Body of pancreas (tissue), 4 donors: ENCODE measurements at regions not wholly inside any gene's neighbourhood (a gene's known extent, or its start where the extent isn't known, plus 50 kb on each side); places are given as distances from the start of the nearest gene placed in this dataset.
"Not testable (repeated sequence)": the region's sequence is repeated elsewhere in the genome, so short reads cannot be mapped to it uniquely, and the experiment has no call there.

ENCODE experiments used
- ATAC-seq: fragments of 150-250 bp; one replicate; pipeline ENCODE4 v1.9.1; 2016
- DNase-seq, 4 donors: peaks; one replicate each; pipeline ENCODE4 v3.0.0-alpha.2; 2019
- H3K27ac ChIP-seq, 4 donors: fragments of 200-600 bp; sonication (generic); 1 replicate in 3 of 4; 2 replicates in 1 of 4; pipeline versions ENCODE4 v1.5.1 to v1.6.1; 2016 to 2019; ENCODE audit warnings: mild to moderate bottlenecking in 1 of 4, mixed read lengths in 1 of 4, moderate library complexity in 1 of 4
- H3K27me3 ChIP-seq, 2 donors: fragments of 200-600 bp; sonication (generic); one replicate each; pipeline ENCODE4 v1.6.0; 2016; ENCODE audit warnings: mild to moderate bottlenecking in 1 of 2
- H3K36me3 ChIP-seq, 2 donors: fragments of 200-600 bp; sonication (generic); replicated peaks in 1 of 2; 2 replicates each; pipeline ENCODE4 v1.5.1; 2016; ENCODE audit warnings: low read depth in 2 of 2; ENCODE audit not compliant: insufficient read depth in 1 of 2
- H3K4me1 ChIP-seq: fragments of 200-600 bp; sonication (generic); one replicate; pipeline ENCODE4 v1.6.0; 2016
- H3K4me3 ChIP-seq, 2 donors: fragments of 200-600 bp; sonication (generic); 1 replicate in 1 of 2; 2 replicates in 1 of 2; pipeline ENCODE4 v1.5.1; 2016 to 2019
- H3K9me3 ChIP-seq, 3 donors: fragments of 200-600 bp; sonication (generic); 1 replicate in 2 of 3; 2 replicates in 1 of 3; pipeline ENCODE4 v1.5.1; 2016
- CTCF ChIP-seq, 7 experiments: fragments of 450-650 bp in 4 of 7; fragments of 200-600 bp in 3 of 7; sonication (generic) in 3 of 7; IDR thresholded peaks; one replicate each; pipeline ENCODE4 v1.5.1; 2016 to 2019; ENCODE audit warnings: antibody characterized with exemption in 7 of 7
- POLR2A ChIP-seq, 3 donors: fragments of 450-650 bp; IDR thresholded peaks; one replicate each; pipeline ENCODE4 v1.6.1; 2016; ENCODE audit warnings: antibody characterized with exemption in 3 of 3, mild to moderate bottlenecking in 2 of 3
- WGBS, 2 donors: methylation state at CpG; one replicate each; pipeline ENCODE4 v1.1.5; 2017; 5-methylcytosine and 5-hydroxymethylcytosine counted together
- intact Hi-C: fragments of 100-400 bp; cut with DNase I; formaldehyde crosslinking; loops from one replicate; pipeline ENCODE4 v1.15.1; 2023

GRCh38 chr4:54587107-54587891 lies 70.5 kb upstream of the KIT start:
- ATAC-seq (no peak), DNase-seq (no peak)
- Histone ChIP-seq H3K27ac (no peak overlapping the region), H3K9me3 (no peaks in the 10 kb centered on the region), H3K4me3 (no peak overlapping the region), H3K4me1 (no peaks in the 10 kb centered on the region), H3K36me3 (no peaks in the 10 kb centered on the region), H3K27me3 (no peaks in the 10 kb centered on the region)
- TF ChIP-seq CTCF (IDR thresholded peaks at IDR 0.05) (no peak), POLR2A (IDR thresholded peaks at IDR 0.05) (no peak)
- WGBS, 2 donors: 45 to 56% methylated on average over 2 of the region's 2 CpGs
- intact Hi-C loops: no loop called here

DNA sequence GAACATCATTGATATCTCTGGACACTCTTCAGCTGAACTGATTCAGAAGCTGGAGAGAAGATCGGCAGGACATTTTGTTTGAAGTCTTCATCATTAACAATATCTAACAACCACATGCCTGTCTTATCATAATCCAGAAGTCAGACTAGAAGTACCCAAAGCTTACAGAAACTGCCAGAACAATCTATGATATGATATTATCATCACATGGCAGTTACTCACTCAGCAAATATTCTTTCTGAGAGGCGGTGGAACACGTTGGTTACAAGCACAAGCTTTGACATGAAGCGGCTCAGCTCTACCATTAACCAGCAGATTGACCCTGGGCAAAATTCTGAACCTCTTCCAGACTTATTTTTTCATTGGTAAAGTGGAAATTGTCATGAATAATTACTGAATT lies 69.4 kb upstream of the KIT start:
- 70 to 84% methylated on average over 4 of the region's 4 CpGs for WGBS, 2 donors
- DNase-seq (no peak), ATAC-seq (no peak)

GRCh38 chr4:54589586-54589985 lies 68.2 kb upstream of the KIT start:
- Histone ChIP-seq H3K36me3 (no peaks in the 10 kb centered on the region), H3K27ac (no peak overlapping the region), H3K27me3 (no peaks in the 10 kb centered on the region), H3K4me3 (no peak overlapping the region), H3K9me3 (no peaks in the 10 kb centered on the region), H3K4me1 (no peaks in the 10 kb centered on the region)
- WGBS, 2 donors: 93 to 95% methylated on average over 2 of the region's 2 CpGs
- intact Hi-C loops: no loop called here
- no peak for TF ChIP-seq POLR2A (IDR thresholded peaks at IDR 0.05)
- no peak for TF ChIP-seq CTCF (IDR thresholded peaks at IDR 0.05)
- DNase-seq (no peak), ATAC-seq (no peak)

More for the DNA sequence above, 69.4 kb upstream of the KIT start:
- intact Hi-C loops: no loop called here
- no peaks in the 10 kb centered on the region for H3K27me3 ChIP-seq
- no peaks in the 10 kb centered on the region for H3K9me3 ChIP-seq
- H3K27ac ChIP-seq: no peak overlapping the region
- H3K36me3 ChIP-seq: no peaks in the 10 kb centered on the region
- no peaks in the 10 kb centered on the region for H3K4me1 ChIP-seq
- H3K4me3 ChIP-seq: no peak overlapping the region
- TF ChIP-seq CTCF (IDR thresholded peaks at IDR 0.05): no peak
- no peak for TF ChIP-seq POLR2A (IDR thresholded peaks at IDR 0.05)

DNA sequence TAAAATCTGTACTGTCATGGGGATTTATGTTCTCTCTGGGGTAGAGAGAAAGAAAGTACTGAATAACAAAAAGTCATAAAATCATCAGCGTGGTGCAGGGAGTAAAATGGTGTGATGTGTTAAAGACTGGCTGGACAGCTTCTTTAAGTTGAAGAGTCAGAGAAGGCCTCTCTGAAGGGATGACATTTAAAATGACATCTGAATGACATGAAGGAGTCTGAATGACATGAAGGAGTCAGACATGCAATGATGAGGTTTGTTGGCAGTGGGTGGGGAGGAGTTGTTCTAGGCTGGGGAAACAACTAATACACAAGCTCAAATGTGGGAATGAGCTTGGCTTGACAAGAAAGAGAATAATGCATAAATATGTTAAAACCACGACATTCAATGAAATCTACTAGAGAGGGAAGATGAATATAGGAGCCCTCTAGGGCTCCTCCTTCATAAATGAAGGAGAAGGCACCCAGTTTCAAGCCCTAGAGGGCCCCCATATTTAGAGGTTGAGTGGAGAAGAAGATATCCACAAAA lies 63.9 kb upstream of the KIT start:
- no peaks in the 10 kb centered on the region for H3K27me3 ChIP-seq
- H3K4me3 ChIP-seq: no peak overlapping the region
- H3K27ac ChIP-seq: no peak overlapping the region
- no peaks in the 10 kb centered on the region for H3K9me3 ChIP-seq
- no peak for DNase-seq
- intact Hi-C loops: no loop called here
- 69 to 74% methylated on average over 2 of the region's 2 CpGs for WGBS, 2 donors
- TF ChIP-seq CTCF (IDR thresholded peaks at IDR 0.05): no peak
- TF ChIP-seq POLR2A (IDR thresholded peaks at IDR 0.05): no peak
- H3K36me3 ChIP-seq: no peaks in the 10 kb centered on the region
- ATAC-seq: no peak
- no peaks in the 10 kb centered on the region for H3K4me1 ChIP-seq

GRCh38 chr4:54596201-54596600 lies 61.6 kb upstream of the KIT start:
- no peak for ATAC-seq
- WGBS, 2 donors: 59 to 67% methylated on average over 1 of the region's 1 CpG

DNA sequence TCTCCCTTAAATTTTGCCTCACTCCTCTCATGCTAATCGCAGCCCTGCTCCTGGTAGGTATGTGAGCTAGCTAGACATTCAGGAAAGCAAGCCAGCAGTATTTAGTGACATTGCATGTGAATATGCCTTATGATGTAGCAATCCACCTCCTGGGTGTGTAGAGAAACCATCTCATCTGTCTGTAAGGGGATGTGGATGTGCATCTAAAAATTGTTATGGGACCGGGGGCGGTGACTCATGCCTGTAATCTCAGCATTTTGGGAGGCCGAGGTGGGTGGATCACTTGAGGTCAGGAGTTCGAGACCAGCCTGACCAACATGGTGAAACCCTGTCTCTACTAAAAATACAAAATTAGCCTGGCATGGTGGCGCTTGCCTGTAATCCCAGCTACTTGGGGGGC lies 60.1 kb upstream of the KIT start:
- H3K4me1 ChIP-seq, H3K4me3 ChIP-seq, H3K36me3 ChIP-seq, intact Hi-C loops, DNase-seq, H3K27me3 ChIP-seq, ATAC-seq, H3K27ac ChIP-seq, H3K9me3 ChIP-seq: not testable (repeated sequence)
- 76 to 82% methylated on average over 6 of the region's 6 CpGs for WGBS, 2 donors

More at GRCh38 chr4:54596201-54596600, 61.6 kb upstream of the KIT start:
- H3K27me3 ChIP-seq: no peaks in the 10 kb centered on the region
- DNase-seq: no peak
- H3K4me3 ChIP-seq: no peak overlapping the region
- H3K36me3 ChIP-seq: no peaks in the 10 kb centered on the region
- intact Hi-C loops: no loop called here
- no peak for TF ChIP-seq POLR2A (IDR thresholded peaks at IDR 0.05)
- TF ChIP-seq CTCF (IDR thresholded peaks at IDR 0.05): no peak
- H3K4me1 ChIP-seq: no peaks in the 10 kb centered on the region
- no peak overlapping the region for H3K27ac ChIP-seq
- no peaks in the 10 kb centered on the region for H3K9me3 ChIP-seq

DNA sequence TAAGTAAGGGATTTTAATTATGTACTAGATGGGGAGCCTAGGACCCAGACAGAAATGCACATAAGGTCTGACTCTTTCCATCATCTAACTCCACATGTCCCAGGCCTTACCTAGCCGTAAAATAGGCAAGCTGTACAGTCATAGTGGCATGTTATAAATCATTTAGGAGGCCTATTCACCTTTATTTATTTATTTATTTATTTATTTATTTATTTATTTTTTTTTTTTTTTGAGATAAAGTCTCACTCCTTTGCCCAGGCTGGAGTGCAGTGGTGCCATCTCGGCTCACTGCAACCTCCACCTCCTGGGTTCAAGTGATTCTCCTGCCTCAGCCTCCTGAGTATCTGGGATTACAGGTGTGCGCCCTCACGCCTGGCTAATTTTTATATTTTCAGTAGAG lies 55.6 kb upstream of the KIT start:
- H3K4me1 ChIP-seq, H3K36me3 ChIP-seq, intact Hi-C loops, H3K4me3 ChIP-seq, DNase-seq, H3K27ac ChIP-seq, H3K9me3 ChIP-seq, ATAC-seq, H3K27me3 ChIP-seq: not testable (repeated sequence)
- WGBS, 2 donors: 78 to 83% methylated on average over 4 of the region's 4 CpGs
